MM.1S (cell line): ENCODE measurements at regions not wholly inside any gene's neighbourhood (a gene's known extent, or its start where the extent isn't known, plus 50 kb on each side); places are given as distances from the start of the nearest gene placed in this dataset.

ENCODE experiments used
- DNase-seq: peaks from one replicate; pipeline ENCODE4 v3.0.0-alpha.2; 2015
- H2AFZ ChIP-seq: fragments of 300-600 bp; sonication (generic); 2 replicates; pipeline ENCODE4 v1.6.0; 2016; ENCODE audit warnings: antibody characterized with exemption, low read length
- H3F3A ChIP-seq: fragments of 300-600 bp; sonication (generic); 2 replicates; pipeline ENCODE4 v1.6.1; 2016; ENCODE audit warnings: mild to moderate bottlenecking, antibody characterized with exemption, low read length, moderate library complexity, mixed read lengths; ENCODE audit not compliant: insufficient read depth
- H3K27ac ChIP-seq: fragments of 300-600 bp; sonication (generic); 2 replicates; pipeline ENCODE4 v1.5.1; 2016; ENCODE audit warnings: mild to moderate bottlenecking, low read length
- H3K27me3 ChIP-seq: fragments of 300-600 bp; sonication (generic); replicated peaks from 2 replicates; pipeline ENCODE4 v1.6.0; 2016; ENCODE audit warnings: low read length; ENCODE audit not compliant: insufficient read depth
- H3K36me3 ChIP-seq: fragments of 300-600 bp; sonication (generic); replicated peaks from 2 replicates; pipeline ENCODE4 v1.6.1; 2016; ENCODE audit warnings: mild to moderate bottlenecking, low read length, mixed read lengths; ENCODE audit not compliant: insufficient read depth
- H3K4me1 ChIP-seq: fragments of 300-600 bp; sonication (generic); 2 replicates; pipeline ENCODE4 v1.6.1; 2016; ENCODE audit warnings: low read length, mixed read lengths
- H3K4me2 ChIP-seq: fragments of 300-600 bp; sonication (generic); 2 replicates; pipeline ENCODE4 v1.6.0; 2016; ENCODE audit warnings: low read depth, low read length
- H3K4me3 ChIP-seq: fragments of 300-600 bp; sonication (generic); 2 replicates; pipeline ENCODE4 v1.5.1; 2016; ENCODE audit warnings: low read length, mixed read lengths
- H3K79me2 ChIP-seq: fragments of 300-600 bp; sonication (generic); 2 replicates; pipeline ENCODE4 v1.6.1; 2016; ENCODE audit warnings: mixed run types, low read length, mixed read lengths
- H3K9ac ChIP-seq: fragments of 300-600 bp; sonication (generic); 2 replicates; pipeline ENCODE4 v1.6.1; 2016; ENCODE audit warnings: low read length, mixed read lengths
- H3K9me2 ChIP-seq: fragments of 300-600 bp; sonication (generic); replicated peaks from 2 replicates; pipeline ENCODE4 v1.6.1; 2016; ENCODE audit warnings: mild to moderate bottlenecking, low read length, mixed read lengths; ENCODE audit not compliant: insufficient read depth
- H3K9me3 ChIP-seq: fragments of 300-600 bp; sonication (generic); replicated peaks from 2 replicates; pipeline ENCODE4 v1.6.1; 2016; ENCODE audit warnings: mild to moderate bottlenecking, low read length, mixed read lengths; ENCODE audit not compliant: insufficient read depth
- H4K20me1 ChIP-seq: fragments of 300-600 bp; sonication (generic); 2 replicates; pipeline ENCODE4 v1.6.1; 2016; ENCODE audit warnings: mild to moderate bottlenecking, low read length, moderate library complexity, mixed read lengths; ENCODE audit not compliant: insufficient read depth
- CTCF ChIP-seq: fragments of 300-600 bp; sonication (generic); IDR thresholded peaks from 2 replicates; pipeline ENCODE4 v1.5.1; 2016; ENCODE audit warnings: antibody characterized with exemption, low read length, mixed read lengths
- EZH2 ChIP-seq: fragments of 300-600 bp; sonication (generic); optimal IDR thresholded peaks from 2 replicates; pipeline ENCODE3; 2017; ENCODE audit warnings: low read depth, mild to moderate bottlenecking, antibody characterized with exemption, low read length, mixed read lengths
- EZH2phosphoT487 ChIP-seq: fragments of 300-600 bp; sonication (generic); IDR thresholded peaks from 2 replicates; pipeline ENCODE4 v1.6.1; 2018; ENCODE audit warnings: antibody characterized with exemption, low read length

GRCh38 chr2:239776436-239777005 lies 248.6 kb downstream of the NDUFA10 start:
- H4K20me1 ChIP-seq = no peaks in the 10 kb centered on the region
- H3K36me3 ChIP-seq = no peaks in the 10 kb centered on the region
- no peak overlapping the region for H3K27ac ChIP-seq
- no peak overlapping the region for H2AFZ ChIP-seq
- no peaks in the 10 kb centered on the region for H3K9me2 ChIP-seq
- no peaks in the 10 kb centered on the region for H3K27me3 ChIP-seq
- H3F3A ChIP-seq = no peaks in the 10 kb centered on the region
- no peak for DNase-seq
- TF ChIP-seq EZH2phosphoT487 = no peak
- TF ChIP-seq CTCF = no peak
- TF ChIP-seq EZH2 = no peak
- no peaks in the 10 kb centered on the region; the same call in 1 of the 2 replicates for H3K9me3 ChIP-seq
- no peak overlapping the region for H3K4me2 ChIP-seq
- no peak overlapping the region for H3K9ac ChIP-seq
- 0 out of 2 replicates have a peak, but pooled peaks cover under 1% of the 10 kb centered on the region for H3K4me1 ChIP-seq
- H3K79me2 ChIP-seq = no peaks in the 10 kb centered on the region
- H3K4me3 ChIP-seq = no peak overlapping the region

- TF ChIP-seq CTCF = no peak
- TF ChIP-seq EZH2phosphoT487 = no peak
- TF ChIP-seq EZH2 = no peak
- H2AFZ ChIP-seq = no peak overlapping the region
- H3K4me1 ChIP-seq = peaks cover 7% of the 10 kb centered on the region
- H3F3A ChIP-seq = peaks cover 5% of the 10 kb centered on the region
- H3K36me3 ChIP-seq = no peaks in the 10 kb centered on the region
- no peaks in the 10 kb centered on the region for H3K79me2 ChIP-seq
- H3K27me3 ChIP-seq = no peaks in the 10 kb centered on the region
- no peaks in the 10 kb centered on the region for H4K20me1 ChIP-seq
- H3K27ac ChIP-seq = no peak overlapping the region
- H3K4me3 ChIP-seq = no peak overlapping the region
- no peak overlapping the region for H3K9ac ChIP-seq
- H3K9me3 ChIP-seq = no peaks in the 10 kb centered on the region; the same call in 1 of the 2 replicates
- H3K4me2 ChIP-seq = no peak overlapping the region
- DNase-seq = no peak
- H3K9me2 ChIP-seq = no peaks in the 10 kb centered on the region
These were observed 249.3 kb downstream of the NDUFA10 start for GRCh38 chr2:239775623-239776435.

GRCh38 chr2:239774933-239775622 lies 250.1 kb downstream of the NDUFA10 start:
- Histone ChIP-seq H3K9ac (no peak overlapping the region), H3F3A (peaks cover 10% of the 10 kb centered on the region), H3K36me3 (no peaks in the 10 kb centered on the region), H3K4me3 (no peak overlapping the region), H3K27ac (no peak overlapping the region), H3K9me2 (no peaks in the 10 kb centered on the region), H2AFZ (no peak overlapping the region), H3K4me2 (no peak overlapping the region), H3K9me3 (no peaks in the 10 kb centered on the region; the same call in 1 of the 2 replicates), H4K20me1 (no peaks in the 10 kb centered on the region), H3K4me1 (peaks cover 12% of the 10 kb centered on the region), H3K27me3 (no peaks in the 10 kb centered on the region), H3K79me2 (no peaks in the 10 kb centered on the region)
- TF ChIP-seq EZH2phosphoT487 (no peak), EZH2 (no peak), CTCF (no peak)
- DNase-seq = no peak
